GM12878 (cell line): ENCODE measurements at regions not wholly inside any gene's neighbourhood (a gene's known extent, or its start where the extent isn't known, plus 50 kb on each side); places are given as distances from the start of the nearest gene placed in this dataset.

Source experiments
- BHLHE40 ChIP-seq, 2 experiments: fragments of 450-650 bp in 1 of 2; IDR thresholded peaks; 2 replicates each; pipeline ENCODE4 v1.6.1; 2011 to 2017; ENCODE audit warnings: low read depth in 2 of 2, borderline replicate concordance in 1 of 2, improper control_type of control experiment in 1 of 2, low read length in 1 of 2, mild to moderate bottlenecking in 1 of 2
- IKZF2 ChIP-seq, 2 experiments: fragments of 450-650 bp; IDR thresholded peaks; 2 replicates each; pipeline ENCODE4 v1.6.1; 2017; ENCODE audit warnings: mild to moderate bottlenecking in 2 of 2, moderate library complexity in 2 of 2
- PAX8 ChIP-seq: fragments of 450-650 bp; IDR thresholded peaks from 2 replicates; pipeline ENCODE4 v1.6.1; 2017; ENCODE audit warnings: mild to moderate bottlenecking, moderate library complexity
- POLR2A ChIP-seq: IDR thresholded peaks from 2 replicates; pipeline ENCODE4 v1.6.1; 2011; ENCODE audit warnings: low read depth, mild to moderate bottlenecking, low read length
- PRDM15 ChIP-seq: fragments of 450-650 bp; formaldehyde crosslinking; IDR thresholded peaks from 2 replicates; pipeline ENCODE4 v1.4.0; 2020; ENCODE audit warnings: mild to moderate bottlenecking, moderate library complexity
- ZNF274 ChIP-seq: IDR thresholded peaks from one replicate; pipeline ENCODE4 v1.8.0; 2011; ENCODE audit not compliant: insufficient read length, insufficient read depth
- ZZZ3 ChIP-seq: IDR thresholded peaks from 2 replicates; pipeline ENCODE4 v1.6.1; 2011; ENCODE audit warnings: low read depth; ENCODE audit not compliant: control insufficient read depth, insufficient read length
- TF ChIP-seq, protein P1 (sequence below), 3 experiments: IDR thresholded peaks in 2 of 3; conservative IDR thresholded peaks in 1 of 3; 2 replicates each; pipeline ENCODE4 v1.5.1; 2011; ENCODE audit warnings: low read depth in 3 of 3, low read length in 3 of 3, mild to moderate bottlenecking in 3 of 3, control low read depth in 2 of 3, moderate library complexity in 2 of 3, inconsistent platforms in 1 of 3, mixed read lengths in 1 of 3; ENCODE audit not compliant: control insufficient read depth in 2 of 3, insufficient read depth in 1 of 3; ENCODE audit errors: extremely low read depth in 1 of 3
- TF ChIP-seq, protein P2 (sequence below): IDR thresholded peaks from 2 replicates; pipeline ENCODE4 v1.6.1; 2012; ENCODE audit warnings: low read depth, low read length, improper control_type of control experiment
- TF ChIP-seq, protein P3 (sequence below): fragments of 450-650 bp; IDR thresholded peaks from 2 replicates; pipeline ENCODE4 v1.6.1; 2017; ENCODE audit warnings: mild to moderate bottlenecking, low read depth, inconsistent platforms; ENCODE audit not compliant: poor library complexity, severe bottlenecking

GRCh38 chr15:98501632-98502031 lies 146.7 kb upstream of the IGF1R start (continued):
- TF ChIP-seq, protein P1, sequence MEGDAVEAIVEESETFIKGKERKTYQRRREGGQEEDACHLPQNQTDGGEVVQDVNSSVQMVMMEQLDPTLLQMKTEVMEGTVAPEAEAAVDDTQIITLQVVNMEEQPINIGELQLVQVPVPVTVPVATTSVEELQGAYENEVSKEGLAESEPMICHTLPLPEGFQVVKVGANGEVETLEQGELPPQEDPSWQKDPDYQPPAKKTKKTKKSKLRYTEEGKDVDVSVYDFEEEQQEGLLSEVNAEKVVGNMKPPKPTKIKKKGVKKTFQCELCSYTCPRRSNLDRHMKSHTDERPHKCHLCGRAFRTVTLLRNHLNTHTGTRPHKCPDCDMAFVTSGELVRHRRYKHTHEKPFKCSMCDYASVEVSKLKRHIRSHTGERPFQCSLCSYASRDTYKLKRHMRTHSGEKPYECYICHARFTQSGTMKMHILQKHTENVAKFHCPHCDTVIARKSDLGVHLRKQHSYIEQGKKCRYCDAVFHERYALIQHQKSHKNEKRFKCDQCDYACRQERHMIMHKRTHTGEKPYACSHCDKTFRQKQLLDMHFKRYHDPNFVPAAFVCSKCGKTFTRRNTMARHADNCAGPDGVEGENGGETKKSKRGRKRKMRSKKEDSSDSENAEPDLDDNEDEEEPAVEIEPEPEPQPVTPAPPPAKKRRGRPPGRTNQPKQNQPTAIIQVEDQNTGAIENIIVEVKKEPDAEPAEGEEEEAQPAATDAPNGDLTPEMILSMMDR (IDR thresholded peaks at IDR 0.05 in 2 of 3, conservative IDR thresholded peaks at IDR 0.05 in 1 of 3; ENCODE audit: control insufficient read depth in 2 of 3, extremely low read depth in 1 of 3, insufficient read depth in 1 of 3, low read depth in 3 of 3, low read length in 3 of 3), result no peak
- TF ChIP-seq POLR2A, result no peak
- no peak for TF ChIP-seq ZZZ3
- TF ChIP-seq, protein P2, sequence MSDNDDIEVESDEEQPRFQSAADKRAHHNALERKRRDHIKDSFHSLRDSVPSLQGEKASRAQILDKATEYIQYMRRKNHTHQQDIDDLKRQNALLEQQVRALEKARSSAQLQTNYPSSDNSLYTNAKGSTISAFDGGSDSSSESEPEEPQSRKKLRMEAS, result no peak
- no peak for TF ChIP-seq PRDM15 (CRISPR knock-in tag)
- TF ChIP-seq, protein P3, sequence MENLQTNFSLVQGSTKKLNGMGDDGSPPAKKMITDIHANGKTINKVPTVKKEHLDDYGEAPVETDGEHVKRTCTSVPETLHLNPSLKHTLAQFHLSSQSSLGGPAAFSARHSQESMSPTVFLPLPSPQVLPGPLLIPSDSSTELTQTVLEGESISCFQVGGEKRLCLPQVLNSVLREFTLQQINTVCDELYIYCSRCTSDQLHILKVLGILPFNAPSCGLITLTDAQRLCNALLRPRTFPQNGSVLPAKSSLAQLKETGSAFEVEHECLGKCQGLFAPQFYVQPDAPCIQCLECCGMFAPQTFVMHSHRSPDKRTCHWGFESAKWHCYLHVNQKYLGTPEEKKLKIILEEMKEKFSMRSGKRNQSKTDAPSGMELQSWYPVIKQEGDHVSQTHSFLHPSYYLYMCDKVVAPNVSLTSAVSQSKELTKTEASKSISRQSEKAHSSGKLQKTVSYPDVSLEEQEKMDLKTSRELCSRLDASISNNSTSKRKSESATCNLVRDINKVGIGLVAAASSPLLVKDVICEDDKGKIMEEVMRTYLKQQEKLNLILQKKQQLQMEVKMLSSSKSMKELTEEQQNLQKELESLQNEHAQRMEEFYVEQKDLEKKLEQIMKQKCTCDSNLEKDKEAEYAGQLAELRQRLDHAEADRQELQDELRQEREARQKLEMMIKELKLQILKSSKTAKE, result no peak
- TF ChIP-seq BHLHE40 (IDR thresholded peaks at IDR 0.05; ENCODE audit: borderline replicate concordance in 1 of 2, low read depth in 2 of 2, low read length in 1 of 2), result no peak
- no peak for TF ChIP-seq PAX8
- TF ChIP-seq IKZF2 (IDR thresholded peaks at IDR 0.05), result no peak
- TF ChIP-seq ZNF274, result no peak
- TF ChIP-seq, all 136 proteins: peak for 0
